SH-SY5Y (cell line): ENCODE measurements at regions not wholly inside any gene's neighbourhood (a gene's known extent, or its start where the extent isn't known, plus 50 kb on each side); places are given as distances from the start of the nearest gene placed in this dataset.

ENCODE experiments used
- GATA2 ChIP-seq: IDR thresholded peaks from 2 replicates; pipeline ENCODE4 v1.6.1; 2011; ENCODE audit warnings: mild to moderate bottlenecking, low read depth, low read length
- GATA3 ChIP-seq: IDR thresholded peaks from 2 replicates; pipeline ENCODE4 v1.6.1; 2011; ENCODE audit warnings: low read depth, mild to moderate bottlenecking, low read length, moderate library complexity

GRCh38 chr1:239943761-239944160 lies 147.9 kb upstream of the FMN2 start:
- TF ChIP-seq GATA2 (no peak), GATA3 (no peak)

DNA sequence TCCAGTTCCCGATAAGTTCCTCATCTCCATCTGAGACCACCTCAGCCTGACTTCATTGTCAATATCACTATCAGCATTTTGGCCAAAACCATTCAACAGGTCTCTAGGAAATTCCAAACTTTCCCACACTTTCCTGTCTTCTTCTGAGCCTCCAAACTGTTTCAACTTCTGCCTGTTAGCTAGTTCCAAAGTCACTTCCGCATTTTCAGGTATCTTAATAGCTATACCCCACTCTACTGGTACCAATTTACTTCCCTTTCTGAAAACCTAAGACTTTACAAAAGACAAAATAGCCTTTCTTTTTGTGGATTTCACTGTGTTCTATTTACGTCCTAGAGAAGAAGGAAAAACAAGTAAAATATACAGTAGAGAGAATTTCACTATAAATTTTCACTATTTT lies 147.0 kb upstream of the FMN2 start:
- TF ChIP-seq GATA2: no peak
- TF ChIP-seq GATA3: no peak

DNA sequence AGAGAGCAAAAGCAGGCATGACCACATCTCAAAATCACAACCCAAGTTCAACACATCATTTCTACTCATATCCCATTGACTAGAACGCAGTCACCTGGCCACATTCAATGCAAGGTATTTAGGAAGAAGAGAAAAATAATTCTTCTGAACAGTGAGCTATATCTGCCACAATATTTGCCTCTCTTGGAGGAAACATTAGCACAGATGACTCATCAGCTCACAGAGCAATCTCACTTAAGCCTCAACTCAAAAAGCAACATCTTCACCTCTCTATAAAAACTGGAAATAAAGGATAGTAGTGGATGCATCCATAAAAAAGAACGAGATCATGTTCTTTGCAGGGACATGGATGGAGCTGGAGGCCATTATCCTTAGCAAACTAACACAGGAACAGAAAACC lies 143.9 kb upstream of the FMN2 start:
- TF ChIP-seq GATA3 (no peak), GATA2 (no peak)

DNA sequence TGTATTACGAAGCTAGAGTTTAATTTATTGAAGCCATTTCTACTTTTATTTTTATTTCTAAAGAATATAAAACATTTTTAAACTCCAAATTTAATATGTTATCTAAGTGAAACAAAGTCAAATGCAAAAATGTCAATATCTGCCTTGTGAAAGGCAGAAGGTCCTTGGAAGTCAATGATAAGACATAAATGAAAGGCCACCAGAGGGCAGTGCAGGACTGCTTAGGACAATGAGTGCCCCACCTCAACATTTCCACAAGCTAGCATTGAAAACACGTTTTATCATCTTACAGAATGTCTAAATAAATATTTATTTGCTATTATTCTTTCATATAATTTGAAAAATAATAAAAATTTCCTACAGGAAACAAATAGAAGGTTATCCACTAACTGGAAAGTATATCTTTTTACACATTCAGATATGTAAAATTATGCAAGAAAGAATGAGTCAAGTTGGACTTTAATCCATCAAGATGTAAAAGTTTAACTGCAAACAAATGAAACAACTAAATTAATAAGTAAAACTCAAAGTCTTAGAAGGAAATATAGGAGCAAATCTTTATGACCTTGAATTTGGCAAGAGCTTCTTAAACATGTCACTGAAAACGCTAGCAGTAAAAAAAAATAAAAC lies 140.1 kb upstream of the FMN2 start:
- TF ChIP-seq GATA2 (no peak), GATA3 (no peak)

DNA sequence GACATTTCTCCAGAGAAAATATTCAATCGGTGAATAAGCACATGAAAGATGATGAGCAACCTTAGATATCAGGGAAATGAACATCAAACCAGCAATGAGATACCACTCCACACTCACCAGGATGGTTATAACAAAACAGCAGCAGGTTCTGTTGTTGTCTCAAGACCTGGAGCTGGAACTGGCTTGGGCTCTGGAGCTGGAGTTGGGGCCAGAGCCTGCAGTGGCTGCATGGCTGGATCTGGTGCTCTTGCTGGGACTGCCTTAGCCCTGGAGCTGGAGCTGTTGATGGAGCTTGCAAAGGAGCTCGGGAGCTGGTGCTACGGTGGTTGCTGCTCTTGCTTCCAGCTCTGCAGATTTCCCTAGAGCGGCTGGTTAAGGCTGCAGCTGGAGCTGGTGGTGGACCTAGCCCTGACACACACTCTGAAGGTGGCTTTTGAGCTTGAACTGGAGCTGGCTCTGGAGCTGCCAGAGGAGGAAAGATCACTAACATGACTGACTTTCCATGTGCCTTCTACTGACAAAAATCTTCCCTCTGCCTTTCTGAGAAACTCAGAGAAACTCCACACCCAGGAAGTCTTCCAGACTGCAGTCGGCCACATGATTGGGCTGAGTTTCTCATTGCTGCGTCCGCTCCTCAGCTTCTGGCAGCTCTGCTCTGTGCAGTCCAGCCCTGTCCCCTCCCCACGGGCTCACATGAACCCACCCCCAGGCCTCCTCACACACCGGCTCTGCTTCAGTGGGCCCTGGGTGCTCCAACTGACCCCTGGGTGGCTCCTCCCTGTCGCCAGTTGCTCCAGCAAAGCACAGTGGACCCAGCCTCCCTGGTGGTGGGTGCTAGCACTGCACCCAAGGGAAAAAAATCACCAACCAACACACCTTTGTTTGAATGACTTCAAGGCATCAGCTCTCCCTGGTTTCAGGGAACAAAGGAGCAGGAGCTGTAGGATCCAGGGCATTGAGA lies 139.1 kb upstream of the FMN2 start:
- TF ChIP-seq GATA2: no peak
- TF ChIP-seq GATA3: no peak

GRCh38 chr1:239954836-239955235 lies 136.8 kb upstream of the FMN2 start:
- no peak for TF ChIP-seq GATA3
- no peak for TF ChIP-seq GATA2

DNA sequence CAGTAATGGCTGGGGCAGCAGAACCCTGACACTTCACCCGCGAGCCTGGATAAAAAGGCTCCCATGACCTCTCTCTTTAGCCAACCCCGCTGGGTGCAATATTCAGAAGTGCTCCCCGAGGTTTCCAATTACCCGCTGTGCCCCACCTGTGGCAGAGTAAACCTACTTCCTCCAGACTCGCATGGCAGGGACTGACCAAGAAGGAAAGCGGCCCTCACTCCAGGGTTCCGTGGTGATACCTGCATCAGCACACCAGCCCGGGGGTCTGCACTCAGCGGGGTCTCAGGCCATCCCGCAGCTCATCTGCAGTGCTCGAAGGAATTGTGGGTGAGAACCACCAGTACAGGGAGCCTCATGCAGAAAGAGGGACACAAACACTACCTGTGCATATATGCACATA lies 136.3 kb upstream of the FMN2 start:
- TF ChIP-seq GATA3 (no peak), GATA2 (no peak)

GRCh38 chr1:239956263-239956662 lies 135.4 kb upstream of the FMN2 start:
- no peak for TF ChIP-seq GATA2
- no peak for TF ChIP-seq GATA3

DNA sequence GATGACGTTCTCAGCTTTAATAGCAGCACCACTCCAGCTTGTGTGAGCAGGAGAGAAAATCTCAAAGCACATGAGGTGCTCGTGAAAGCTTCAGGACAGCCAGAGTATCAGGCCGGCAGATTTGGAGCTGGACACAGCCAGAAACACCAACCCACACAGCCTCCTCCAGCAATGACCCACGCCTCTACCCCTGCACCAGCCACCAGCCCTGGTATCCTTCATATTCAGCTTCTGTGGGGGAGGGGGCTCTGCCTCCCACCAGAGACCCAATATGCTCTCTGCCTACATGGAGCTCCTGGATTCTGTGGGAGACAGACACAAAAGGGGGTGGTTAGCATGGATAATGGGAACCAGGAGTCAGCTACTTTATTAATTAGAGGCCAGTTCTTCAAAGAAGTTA lies 133.6 kb upstream of the FMN2 start:
- no peak for TF ChIP-seq GATA2

DNA sequence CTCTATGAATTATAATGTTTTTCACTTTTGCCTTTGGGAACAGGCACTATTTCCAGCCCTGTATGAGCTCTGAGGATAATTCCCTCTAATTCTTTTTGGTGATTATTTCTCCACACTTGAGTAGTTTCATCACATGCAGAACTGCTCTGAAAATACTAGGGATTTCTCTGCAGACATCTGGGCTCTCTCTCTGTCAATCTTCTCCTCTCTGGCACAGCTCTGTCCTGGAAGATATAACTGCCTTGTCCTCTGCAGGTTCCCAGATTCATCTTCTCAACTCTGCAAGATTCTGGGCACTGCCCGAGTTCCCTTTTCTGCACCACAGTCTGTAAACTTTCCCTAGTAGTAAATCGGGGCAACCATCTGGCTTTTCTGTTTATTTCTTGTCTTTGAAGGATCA lies 131.3 kb upstream of the FMN2 start:
- no peak for TF ChIP-seq GATA3
- no peak for TF ChIP-seq GATA2

DNA sequence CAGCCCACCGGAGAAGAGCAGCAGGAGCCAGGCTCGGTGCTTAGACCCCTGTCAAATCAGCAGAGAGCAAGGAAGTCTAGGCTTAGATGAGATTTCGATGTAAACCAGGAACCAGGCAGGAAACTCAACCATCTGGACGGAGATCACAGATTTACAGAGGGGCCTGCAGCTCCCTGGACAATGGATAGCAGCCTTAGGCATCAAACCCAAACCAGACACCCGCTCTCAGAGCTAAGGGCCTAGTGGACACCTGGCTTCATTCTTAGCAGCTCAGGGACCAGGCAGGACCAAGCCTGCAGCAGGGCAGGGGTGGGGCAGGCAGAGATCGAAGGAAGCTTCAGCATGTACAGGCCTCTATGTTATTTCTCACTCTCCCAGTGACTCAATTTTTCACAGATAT lies 127.8 kb upstream of the FMN2 start:
- TF ChIP-seq GATA3: no peak
- TF ChIP-seq GATA2: peak; percentile 63

GRCh38 chr1:239976130-239976968 lies 115.3 kb upstream of the FMN2 start:
- TF ChIP-seq GATA3 (no peak), GATA2 (no peak)

DNA sequence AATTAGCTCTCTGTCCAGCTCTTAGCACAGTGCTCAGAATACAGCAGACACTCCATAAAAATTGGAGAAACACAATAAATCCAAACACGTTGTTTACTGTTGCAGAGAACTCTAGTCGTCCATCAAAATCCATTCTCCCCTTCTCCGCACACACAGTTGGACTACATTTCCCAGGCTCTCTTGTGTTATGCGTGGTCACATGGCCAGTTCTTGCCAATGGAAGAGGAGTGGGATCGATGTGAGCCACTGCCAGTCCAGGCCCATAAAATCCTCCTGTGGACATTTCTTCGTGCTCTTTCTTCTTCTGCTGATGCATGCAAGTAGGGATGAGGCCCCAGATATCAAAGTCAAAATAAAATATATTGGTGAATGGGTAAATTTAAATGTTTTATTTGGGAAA lies 114.3 kb upstream of the FMN2 start:
- TF ChIP-seq GATA3: no peak
- no peak for TF ChIP-seq GATA2

- TF ChIP-seq GATA2 (no peak), GATA3 (no peak)
Measured at GRCh38 chr1:239979456-239979855, 112.2 kb upstream of the FMN2 start.
